Activated CD4-positive, CD25-positive, alpha-beta regulatory T cell treated with anti-CD3 and anti-CD28 coated beads, Interleukin-2, amount 50 U/mL, for 24 hours (primary cell): ENCODE measurements at regions not wholly inside any gene's neighbourhood (a gene's known extent, or its start where the extent isn't known, plus 50 kb on each side); places are given as distances from the start of the nearest gene placed in this dataset.
"Not testable (repeated sequence)": the region's sequence is repeated elsewhere in the genome, so short reads cannot be mapped to it uniquely, and the experiment has no call there.

Source experiments
- ATAC-seq, 2 donors: fragments of 150-1000 bp; cut with Tn5 transposase; one replicate each; pipeline ENCODE4 v1.10.0; 2021; ENCODE audit warnings: mild to moderate bottlenecking in 1 of 2, moderate library complexity in 1 of 2

DNA sequence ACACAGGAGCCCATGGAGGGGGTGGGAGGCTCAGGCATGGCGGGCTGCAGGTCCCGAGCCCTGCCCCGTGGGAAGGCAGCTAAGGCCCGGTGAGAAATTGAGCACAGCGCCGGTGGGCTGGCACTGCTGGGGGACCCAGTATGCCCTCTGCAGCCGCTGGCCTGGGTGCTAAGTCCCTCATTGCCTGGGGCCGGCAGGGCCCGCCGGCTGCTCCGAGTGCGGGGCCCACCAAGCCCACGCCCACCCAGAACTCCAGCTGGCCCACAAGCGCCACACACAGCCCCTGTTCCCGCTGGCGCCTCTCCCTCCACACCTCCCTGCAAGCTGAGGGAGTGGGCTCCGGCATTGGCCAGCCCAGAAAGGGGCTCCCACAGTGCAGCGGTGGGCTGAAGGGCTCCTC is 625.2 kb upstream of the CITED2 start:
- ATAC-seq = not testable (repeated sequence)

DNA sequence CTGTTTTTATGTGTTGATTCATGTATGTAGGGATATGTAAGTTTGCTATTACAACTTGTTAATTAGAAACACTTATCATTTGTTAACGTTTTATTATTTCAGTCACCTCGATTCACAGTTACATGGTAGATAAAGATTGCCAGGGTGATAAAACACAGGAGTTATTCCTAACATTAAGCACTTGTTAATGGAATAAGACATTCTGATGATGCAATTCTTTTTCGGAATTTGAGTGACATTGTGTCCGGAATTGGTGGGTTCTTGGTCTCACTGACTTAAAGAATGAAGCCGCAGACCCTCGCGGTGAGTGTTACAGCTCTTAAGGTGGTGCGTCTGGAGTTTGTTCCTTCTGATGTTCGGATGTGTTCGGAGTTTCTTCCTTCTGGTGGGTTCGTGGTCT is 624.0 kb upstream of the CITED2 start:
- not testable (repeated sequence) for ATAC-seq

DNA sequence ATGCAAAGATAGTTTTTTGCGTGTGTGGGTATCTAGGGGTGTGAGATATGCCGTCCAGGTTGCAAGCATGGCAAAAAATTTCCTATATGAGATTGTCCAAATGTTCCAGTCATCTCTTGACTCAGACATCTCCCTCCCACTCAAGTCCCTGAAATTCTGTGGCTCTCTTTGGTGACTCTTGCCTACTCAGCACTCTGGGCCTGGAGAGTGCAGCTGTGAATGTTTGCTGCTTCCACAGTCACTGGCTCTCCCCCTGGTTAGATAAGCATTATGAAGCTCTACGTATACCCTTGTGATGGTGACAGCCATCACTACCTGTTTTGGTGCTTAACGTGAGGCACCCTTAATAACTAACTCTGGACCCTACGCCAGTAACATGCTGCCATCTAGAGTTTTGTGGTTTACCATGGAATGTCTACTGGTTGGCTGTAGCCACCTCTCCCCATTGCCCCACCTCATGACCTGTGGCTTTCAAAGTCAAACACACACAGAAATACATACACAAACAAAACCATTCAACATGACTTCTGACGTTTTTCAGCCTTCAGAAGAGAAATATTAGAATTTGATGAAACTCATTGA is 621.9 kb upstream of the CITED2 start:
- ATAC-seq = peak in 1 of 2 donors; percentile 20

DNA sequence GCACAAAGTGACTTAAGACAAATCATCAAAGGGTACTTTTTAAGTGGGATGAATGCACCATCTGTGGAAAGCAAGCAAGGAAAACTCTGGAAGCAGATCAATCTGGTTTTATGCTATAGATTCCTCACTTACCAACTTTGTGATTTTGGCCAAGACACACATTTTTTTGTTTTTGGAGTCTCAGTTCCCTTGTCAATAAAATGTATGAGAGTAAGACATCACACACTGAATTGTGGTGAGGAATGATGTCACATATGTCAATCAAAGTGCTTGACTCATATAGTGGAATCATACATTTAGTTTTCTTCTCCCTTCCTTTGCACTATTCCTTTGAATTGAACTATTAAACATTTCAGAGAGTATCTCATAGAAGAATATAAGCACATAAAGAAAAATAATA is 620.5 kb upstream of the CITED2 start:
- ATAC-seq = no peak

DNA sequence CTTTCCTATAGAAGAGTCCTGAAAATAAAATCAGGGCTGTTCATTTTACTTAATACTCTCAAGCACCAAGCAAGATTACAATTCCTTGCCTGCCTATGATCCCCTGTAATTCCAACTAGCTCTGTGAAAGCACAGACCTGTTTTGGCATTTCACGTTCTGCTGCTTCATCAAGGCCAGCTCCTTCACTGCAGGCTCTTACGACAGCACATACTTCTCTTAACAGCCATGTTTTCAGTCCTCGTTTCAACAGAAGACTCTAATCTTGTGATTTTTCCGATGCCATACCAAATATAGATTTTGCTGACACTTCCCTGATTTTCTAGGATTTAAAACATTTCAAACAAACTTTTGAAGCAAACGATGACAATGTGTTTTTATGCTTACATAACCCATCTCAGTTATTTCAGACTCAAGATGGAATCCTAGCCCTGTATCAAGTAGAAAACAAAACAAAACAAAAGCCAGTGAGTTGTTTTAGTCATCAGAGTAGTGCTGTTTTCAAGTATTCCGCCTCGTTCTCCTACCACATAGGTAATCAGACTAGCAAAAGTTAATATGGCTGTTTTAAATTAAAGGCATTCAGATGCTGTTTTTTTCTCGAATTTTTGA is 616.5 kb upstream of the CITED2 start:
- no peak for ATAC-seq

DNA sequence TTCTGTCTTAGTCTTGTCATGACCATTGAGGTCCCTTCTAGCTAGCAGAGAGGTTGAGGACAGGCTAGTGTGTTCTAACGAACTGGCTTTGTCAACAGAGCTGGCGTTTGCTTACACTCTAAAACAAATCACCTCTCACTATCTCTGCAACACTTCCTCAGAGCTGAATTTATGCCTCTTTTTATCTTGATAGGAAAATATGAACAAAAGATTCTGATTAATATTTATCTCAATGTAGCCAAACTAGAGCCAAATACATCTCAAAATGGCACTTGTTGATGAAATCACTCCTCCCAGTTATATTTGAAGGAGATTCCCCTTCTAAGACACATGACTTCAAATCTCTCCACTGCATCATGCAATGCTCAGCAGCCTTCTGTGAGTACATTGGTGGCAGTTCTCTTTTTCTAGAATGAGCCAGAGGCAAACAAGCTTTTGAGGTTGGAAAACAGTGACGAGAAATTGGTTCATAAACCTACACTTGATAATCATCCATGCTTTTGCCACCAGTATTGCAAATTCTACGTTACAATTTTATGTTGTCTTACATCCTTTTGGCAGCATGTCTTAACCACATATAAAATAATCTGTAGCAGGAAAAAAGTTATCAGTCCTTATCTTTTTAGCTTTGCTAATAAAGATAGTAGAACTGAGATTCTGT is 615.7 kb upstream of the CITED2 start:
- ATAC-seq = no peak

DNA sequence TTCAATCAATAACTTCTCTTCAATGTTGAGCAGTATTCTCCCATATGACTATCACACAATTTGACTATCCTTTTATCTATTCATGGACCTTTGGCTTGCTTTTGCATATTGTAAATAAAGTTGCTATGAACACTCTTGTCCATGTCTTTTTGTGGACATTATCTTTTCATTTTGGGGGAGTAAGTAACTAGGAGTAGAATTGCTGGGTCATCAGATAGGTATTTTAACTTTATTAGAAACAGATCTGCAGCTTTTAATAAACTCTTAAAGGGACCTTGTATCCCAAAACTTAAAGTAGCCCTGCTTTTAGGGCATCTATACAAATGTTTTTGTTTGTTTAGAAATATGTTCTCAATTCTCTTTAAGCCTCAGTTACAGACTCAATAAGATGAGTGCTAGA is 614.2 kb upstream of the CITED2 start:
- no peak for ATAC-seq

DNA sequence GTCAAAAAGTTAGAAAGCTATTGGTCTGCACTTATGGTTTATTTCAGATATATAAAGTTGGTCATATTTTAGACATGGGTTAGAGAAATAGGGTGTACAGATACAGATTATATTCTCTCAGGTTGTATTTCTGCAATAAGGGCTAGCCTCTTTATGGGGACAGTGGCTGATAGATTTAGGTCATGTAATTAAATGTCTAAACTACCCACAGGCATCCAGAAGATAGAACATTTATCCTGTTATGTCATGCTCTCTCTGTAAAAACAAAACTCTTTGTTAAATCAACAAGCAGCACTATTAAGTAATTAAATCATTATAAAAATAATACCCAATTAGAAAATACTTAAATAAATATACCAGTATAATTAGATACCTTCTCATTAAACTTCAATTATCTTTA is 612.6 kb upstream of the CITED2 start:
- no peak for ATAC-seq

DNA sequence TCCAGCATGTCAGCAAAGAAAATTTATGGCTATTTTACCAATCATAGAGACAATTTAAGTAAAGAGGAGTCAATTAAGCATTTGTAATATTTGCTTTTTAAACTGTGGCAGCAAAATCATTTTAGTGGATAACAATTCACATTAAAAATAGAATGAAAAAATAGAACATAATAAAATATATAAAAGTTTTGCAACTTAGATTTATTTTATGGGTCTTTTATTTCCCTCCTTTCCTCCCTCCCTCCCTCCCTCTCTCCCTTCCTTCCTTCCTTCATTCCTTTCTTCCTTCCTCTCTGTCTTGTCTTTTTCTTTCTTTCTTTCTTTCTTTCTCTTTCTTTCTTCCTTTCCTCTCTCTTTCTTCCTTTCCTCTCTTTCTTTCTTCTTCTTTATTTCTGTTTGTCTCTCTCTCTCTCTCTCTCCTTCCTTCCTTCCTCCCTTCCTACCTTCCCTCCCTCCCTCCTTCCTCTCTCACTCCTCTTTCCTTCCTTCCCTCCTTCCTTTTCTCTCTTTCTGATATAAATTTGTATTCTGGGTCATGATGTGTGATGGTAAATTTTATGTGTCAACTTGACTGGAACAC is 610.9 kb upstream of the CITED2 start:
- no peak for ATAC-seq

DNA sequence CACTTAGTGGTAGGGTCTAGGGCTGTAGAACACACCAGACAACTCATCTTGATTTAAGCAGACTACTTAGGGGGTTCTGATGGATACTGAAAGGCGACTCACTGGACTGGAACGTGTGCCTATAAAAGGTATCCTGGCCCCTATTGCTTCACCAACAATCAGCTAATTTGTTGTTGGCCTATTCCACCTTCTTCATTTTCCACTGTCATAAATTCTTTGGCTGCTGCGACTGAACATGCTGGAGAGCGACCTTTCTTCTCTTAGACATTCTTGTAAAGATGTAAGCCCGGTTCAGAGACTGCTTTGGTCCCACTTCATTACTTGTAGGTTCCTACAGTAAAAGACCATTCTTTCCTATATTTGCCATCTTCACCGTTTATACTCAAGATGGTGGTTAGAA is 609.9 kb upstream of the CITED2 start:
- no peak for ATAC-seq

DNA sequence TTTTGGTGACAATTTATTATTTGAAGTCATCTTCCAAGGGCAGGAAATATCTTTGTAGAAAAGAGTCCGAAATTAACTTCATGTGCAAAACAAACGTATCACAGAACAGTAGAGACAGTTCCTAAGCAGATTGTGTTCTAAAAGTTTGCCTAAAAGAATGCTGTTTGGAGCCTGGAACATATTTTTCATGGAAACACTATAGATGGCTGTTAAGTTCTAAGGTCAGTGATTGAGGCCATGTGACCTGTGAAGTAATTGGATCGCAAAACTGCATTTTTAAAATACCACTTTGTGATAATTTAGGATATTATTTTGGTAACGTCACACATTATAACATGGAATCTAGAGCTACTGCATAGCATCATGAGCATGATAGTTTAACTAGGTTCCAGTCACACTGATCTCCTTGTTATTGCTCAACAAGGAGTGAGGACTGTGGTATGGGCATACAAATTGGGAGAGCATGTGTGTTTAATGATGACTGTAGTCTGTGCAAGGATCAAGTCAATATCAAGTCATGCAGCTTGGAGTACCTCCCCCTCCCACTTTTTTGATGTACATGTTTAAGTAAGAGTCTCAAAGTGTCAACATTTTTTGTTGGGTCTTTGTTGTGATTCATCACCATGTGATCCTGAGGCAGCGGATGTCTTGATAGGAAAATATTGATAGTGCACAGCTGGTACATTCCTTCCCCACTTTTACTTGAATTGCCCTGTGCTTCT is 609.3 kb upstream of the CITED2 start:
- ATAC-seq = no peak

DNA sequence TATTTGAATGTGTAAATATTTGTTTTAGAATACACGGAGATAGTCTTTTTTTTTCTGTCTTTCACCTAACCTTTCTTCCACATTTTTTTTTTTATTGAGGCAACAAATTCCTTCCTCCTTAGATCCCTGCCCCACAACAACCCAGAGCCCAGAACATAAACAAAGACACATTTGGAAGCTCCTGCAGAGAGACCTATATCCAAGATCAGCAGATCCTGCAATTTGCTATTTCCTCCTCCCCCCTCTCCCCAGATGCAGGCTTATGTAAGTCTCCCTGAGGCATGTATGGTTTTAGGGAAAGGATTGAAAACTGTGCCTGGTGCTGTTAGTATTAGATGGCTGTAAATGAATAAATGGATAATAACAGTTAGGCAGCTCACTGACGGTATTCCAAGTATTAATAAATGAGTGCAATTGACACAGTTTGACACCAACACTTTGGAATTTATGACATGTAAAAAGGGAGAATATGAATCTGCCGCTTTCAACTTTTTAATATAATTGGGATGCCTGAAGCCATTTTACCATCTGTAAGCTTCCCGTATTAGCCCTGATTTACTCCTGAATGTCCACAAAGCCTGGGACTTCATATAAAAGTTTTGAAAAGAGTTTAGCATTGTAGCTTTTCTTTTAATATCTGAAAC is 608.3 kb upstream of the CITED2 start:
- no peak for ATAC-seq

DNA sequence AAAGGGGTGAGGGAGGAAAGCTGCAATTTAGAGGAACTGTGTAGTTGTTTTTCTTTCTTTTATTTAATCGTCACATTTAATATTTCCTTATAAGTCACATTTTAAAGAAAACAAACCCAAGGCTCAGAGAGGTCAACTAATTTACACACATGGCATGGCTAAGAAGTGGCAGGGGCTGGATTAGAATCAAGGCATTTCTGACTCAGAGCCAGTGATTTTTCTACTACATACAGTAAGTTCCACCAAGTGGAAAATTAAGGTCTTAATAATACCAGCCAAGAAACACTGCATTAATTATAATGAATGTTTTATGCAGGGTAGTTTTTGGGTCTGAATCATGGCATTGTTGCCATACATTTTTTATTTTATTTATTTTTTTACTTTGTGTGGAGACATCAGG is 607.7 kb upstream of the CITED2 start:
- ATAC-seq = no peak

DNA sequence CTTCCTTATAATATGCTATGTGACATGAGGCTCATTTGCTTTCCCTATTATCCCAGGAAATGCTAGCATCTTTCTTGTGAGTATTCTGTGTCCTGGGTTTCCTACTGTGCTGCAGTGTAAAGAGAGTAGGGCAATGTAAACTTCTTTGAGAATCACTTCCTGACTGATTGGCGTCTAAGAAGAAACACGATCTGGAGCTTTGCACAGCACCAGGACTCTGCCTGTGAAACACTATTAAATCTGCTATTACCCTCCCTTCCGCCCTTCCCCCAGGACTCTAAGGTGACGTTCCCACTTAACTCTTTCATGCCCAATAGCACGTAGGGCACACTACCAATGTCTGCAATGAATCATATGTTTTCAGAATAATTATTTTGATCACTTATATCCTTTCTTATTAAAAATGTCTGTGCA is 607.3 kb upstream of the CITED2 start:
- ATAC-seq = no peak

DNA sequence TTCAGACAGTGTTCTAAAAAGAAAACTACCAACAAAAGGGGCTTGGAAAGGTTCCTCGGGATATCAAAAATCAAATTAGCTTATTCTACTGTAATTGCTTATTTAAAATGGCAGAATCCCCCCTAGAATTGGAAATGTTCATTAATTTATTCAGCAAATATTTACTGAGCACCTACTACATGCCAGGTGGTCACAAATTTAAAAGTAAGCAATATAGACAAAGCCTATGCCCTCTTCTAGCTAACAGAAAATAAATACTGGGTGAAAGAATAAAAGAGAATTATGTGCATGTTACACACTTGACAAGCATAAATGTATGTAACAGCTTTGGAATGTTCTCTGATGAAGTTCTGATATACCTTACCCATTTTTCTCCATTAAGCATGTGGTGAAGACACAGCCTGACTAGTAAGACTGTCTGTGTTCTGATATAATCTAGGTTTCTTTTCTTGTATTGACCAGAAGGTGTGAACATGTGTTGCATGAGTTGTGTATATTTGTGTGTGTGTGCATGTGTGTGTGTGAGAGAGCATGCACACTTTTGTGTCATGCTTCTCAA is 606.7 kb upstream of the CITED2 start:
- no peak for ATAC-seq

DNA sequence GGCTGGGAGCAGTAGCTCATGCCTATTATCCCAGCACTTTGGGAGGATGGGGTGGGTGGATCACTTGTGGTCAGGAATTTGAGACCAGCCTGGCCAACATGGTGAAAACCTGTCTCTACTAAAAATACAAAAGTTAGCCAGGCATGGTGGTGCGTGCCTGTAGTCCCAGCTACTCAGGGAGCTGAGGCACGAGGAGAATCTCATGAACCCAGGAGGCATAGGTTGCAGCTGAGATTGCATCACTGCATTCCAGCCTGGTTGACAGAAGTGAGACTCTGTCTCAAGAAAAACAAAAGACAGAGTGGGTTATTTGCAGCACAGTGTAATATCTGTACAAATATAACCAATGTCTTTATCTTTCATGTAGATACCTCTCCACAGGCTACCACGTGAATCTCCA is 606.2 kb upstream of the CITED2 start:
- not testable (repeated sequence) for ATAC-seq

DNA sequence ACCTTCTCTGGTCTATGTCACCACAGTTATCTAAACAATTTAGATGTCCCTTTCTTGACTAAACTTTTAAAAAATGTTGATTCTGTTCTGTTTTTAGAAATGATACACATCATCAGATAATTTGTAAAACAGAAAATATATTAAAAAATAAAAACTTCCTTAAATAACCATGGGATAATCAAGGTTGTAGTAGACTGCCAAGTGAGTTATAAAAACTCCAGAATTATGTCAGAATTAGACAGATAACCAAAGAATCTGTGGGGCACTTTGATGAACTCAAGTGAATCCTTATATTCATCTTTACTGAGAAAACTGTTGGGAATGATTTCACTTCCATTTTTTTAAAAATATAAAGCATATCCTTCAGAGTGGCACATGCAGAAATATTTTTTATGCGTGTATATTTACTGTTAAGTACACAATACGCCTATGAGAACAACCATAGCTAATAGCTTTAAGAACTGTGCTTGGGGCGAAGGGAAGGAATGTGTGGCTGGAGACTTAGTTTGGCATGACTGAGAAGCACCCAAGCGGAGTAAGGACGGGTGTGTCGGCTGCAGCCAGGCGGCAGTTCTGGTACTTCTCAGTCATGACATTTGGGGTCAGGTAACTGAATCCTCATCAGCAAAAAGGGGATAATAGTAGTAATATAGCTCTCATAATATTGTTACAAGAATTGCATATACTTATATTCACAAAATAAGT is 604.7 kb upstream of the CITED2 start:
- no peak for ATAC-seq

DNA sequence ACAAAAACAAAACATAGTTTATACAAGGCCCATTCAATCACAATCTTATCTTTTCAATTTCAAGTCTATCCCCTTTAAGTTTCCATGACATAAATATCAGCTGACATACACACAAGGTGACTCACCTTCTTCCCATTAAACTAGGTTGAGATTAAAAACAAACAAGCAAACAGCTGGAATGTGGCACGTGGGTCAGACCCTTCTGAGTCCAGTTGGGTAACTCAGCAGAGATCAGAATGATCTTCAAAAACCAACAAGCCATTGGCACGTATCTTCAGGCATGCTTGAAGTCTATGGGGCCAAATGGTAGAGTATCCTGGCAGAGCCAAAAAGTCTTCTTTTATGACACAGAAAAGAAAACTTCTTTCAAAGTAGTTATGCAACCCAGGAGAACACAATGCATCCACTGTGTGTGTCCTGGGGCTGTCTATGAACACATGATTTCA is 603.5 kb upstream of the CITED2 start:
- ATAC-seq = no peak

DNA sequence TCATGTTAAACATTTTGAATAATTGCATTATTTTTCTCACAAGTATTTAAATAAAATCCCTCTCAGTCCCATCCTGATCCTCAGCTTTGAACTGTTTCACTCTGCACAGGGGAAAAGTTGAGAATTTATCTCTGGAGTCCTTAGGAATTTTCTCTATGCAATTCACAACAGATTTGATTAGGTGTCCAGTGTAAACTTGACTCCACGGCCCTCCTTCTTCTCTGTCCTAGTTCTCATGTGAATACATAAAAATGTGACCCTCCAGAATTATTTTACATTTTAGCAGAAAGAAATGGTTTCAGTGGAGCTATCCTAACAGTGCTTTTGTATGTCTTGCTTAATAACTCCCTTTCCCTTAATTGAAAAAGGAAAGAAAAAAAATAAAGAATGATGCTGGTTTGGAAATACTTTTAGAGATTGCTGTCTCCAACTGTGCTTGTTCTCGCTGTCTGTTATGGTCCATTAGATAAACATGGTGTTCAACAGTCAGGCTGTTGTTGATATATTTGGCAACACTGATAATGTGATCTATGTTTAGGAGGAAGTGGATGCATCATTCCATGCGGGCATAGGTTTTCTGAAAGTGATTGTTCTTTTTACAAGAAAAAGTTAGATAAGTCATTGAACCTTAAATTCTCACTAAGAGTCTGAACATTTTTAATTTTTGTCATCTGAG is 599.4 kb upstream of the CITED2 start:
- ATAC-seq = no peak

DNA sequence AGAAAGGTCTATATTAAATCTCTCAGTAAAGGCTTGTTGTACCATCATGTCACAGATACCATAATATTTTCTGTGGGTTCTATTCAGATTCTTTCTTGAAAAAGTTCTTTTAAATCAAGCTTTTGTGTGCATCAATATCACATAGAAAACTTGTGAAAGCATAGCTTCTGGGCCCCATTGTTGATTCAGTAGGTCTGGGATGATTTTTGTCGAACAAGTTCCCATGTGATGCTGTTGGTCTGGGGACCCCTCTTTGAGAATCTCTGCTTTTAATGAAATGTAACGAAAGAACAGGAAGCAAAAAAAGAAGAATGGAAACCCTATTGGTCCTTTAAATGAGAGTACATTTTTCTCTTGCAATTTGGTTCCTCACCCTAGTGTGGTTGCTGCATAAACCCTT is 597.7 kb upstream of the CITED2 start:
- no peak for ATAC-seq

DNA sequence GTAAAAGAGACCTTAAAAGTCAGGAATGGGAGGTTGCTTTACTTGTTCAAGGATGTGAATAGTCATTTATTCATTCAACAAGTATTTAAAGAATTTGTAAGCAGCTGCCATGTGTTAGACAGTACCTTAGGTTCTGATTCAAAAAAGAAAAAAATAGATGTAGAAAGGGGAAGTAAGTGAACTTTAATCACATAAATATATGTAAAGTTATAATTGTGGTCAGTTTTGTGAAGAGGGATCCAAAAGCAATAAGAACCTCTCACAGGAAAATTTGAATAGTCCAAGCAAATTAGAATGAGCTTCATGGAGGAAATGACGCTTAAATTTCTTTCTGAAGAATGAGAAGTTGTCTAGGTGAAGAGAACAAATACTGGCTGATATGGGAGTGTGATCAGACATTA is 596.1 kb upstream of the CITED2 start:
- no peak for ATAC-seq
